Endodermal cell (in vitro differentiated cells): ENCODE measurements at regions not wholly inside any gene's neighbourhood (a gene's known extent, or its start where the extent isn't known, plus 50 kb on each side); places are given as distances from the start of the nearest gene placed in this dataset.

Experiments
- DNase-seq: peaks from one replicate; pipeline ENCODE4 v3.0.0-alpha.2; 2017
- H3K27ac ChIP-seq: 2 replicates; pipeline ENCODE4 v1.5.1; 2013; ENCODE audit warnings: mild to moderate bottlenecking, low read depth, low read length, moderate library complexity
- H3K27me3 ChIP-seq: 2 replicates; pipeline ENCODE4 v1.6.1; 2013; ENCODE audit warnings: mild to moderate bottlenecking, low read length, moderate library complexity; ENCODE audit not compliant: insufficient read depth, control insufficient read depth, poor library complexity, severe bottlenecking
- H3K36me3 ChIP-seq: 2 replicates; pipeline ENCODE4 v1.7.0; 2013; ENCODE audit warnings: mild to moderate bottlenecking, low read length, moderate library complexity; ENCODE audit not compliant: control insufficient read depth, insufficient read depth
- H3K4me1 ChIP-seq: one replicate; pipeline ENCODE4 v1.7.0; 2013; ENCODE audit warnings: low read length; ENCODE audit not compliant: control insufficient read depth, insufficient read depth
- H3K4me3 ChIP-seq: 2 replicates; pipeline ENCODE4 v1.5.1; 2013; ENCODE audit warnings: mild to moderate bottlenecking, low read length, moderate library complexity
- H3K9ac ChIP-seq: 2 replicates; pipeline ENCODE4 v1.6.1; 2013; ENCODE audit warnings: mild to moderate bottlenecking, low read length, moderate library complexity; ENCODE audit not compliant: poor library complexity, severe bottlenecking; ENCODE audit errors: extremely low read depth
- H3K9me3 ChIP-seq: 2 replicates; pipeline ENCODE4 v1.6.1; 2013; ENCODE audit warnings: mild to moderate bottlenecking, low read length, moderate library complexity; ENCODE audit not compliant: control insufficient read depth
- H3K27ac Mint-ChIP-seq: 2 replicates; pipeline ENCODE4 v1.8.0; 2020; ENCODE audit warnings: mixed read lengths
- H3K27me3 Mint-ChIP-seq: 2 replicates; pipeline ENCODE4 v1.8.0; 2021; ENCODE audit warnings: mild to moderate bottlenecking, mixed read lengths; ENCODE audit not compliant: insufficient read depth
- H3K36me3 Mint-ChIP-seq: 2 replicates; pipeline ENCODE4 v1.8.0; 2020; ENCODE audit warnings: low read depth, mixed read lengths
- H3K4me1 Mint-ChIP-seq: 2 replicates; pipeline ENCODE4 v1.8.0; 2020; ENCODE audit warnings: mixed read lengths
- H3K4me3 Mint-ChIP-seq: 2 replicates; pipeline ENCODE4 v1.8.0; 2020; ENCODE audit warnings: mild to moderate bottlenecking, moderate library complexity, mixed read lengths
- H3K9me3 Mint-ChIP-seq: 2 replicates; pipeline ENCODE4 v1.8.0; 2020; ENCODE audit warnings: mild to moderate bottlenecking, mixed read lengths
- CTCF ChIP-seq: fragments of 200-600 bp; sonication (generic); conservative IDR thresholded peaks from 2 replicates; pipeline ENCODE4 v1.5.0; 2021; ENCODE audit warnings: antibody characterized with exemption, mild to moderate bottlenecking
- WGBS, 2 experiments: methylation state at CpG; one replicate each; pipeline versions ENCODE4 v1.1.5 to v1.1.7; 2013; ENCODE audit warnings: missing lambda C conversion rate in 2 of 2, mixed read lengths in 1 of 2; ENCODE audit not compliant: insufficient coverage in 1 of 2, insufficient read length in 1 of 2; 5-methylcytosine and 5-hydroxymethylcytosine counted together

DNA sequence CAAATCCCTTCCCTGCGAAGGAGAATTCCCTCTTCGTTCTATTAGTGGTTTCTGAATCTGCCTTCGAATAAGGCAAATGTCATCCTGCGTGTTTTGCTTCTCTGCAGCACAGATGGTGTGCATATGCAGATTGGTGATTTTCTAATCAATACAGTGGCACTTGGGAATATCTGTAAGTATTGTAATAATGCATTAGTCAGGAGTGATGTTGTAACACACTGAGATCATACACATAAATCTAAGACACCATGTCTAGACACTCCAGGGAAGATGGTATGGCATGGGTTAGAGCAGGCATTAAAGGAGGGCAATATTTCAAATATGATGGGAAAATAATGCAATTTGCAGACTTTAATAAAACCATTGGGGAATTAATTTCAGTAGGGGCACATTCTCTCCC is 513.2 kb upstream of the PTBP2 start:
- no peak for DNase-seq
- Histone ChIP-seq H3K4me1 (peaks cover 15% of the 10 kb centered on the region), H3K36me3 (no peaks in the 10 kb centered on the region), H3K27me3 (no peaks in the 10 kb centered on the region), H3K9ac (no peak overlapping the region), H3K27ac (no peak overlapping the region), H3K9me3 (no peaks in the 10 kb centered on the region), H3K4me3 (no peak overlapping the region)
- H3K9me3 Mint-ChIP-seq = no peaks in the 10 kb centered on the region
- H3K4me1 Mint-ChIP-seq = peaks cover 51% of the 10 kb centered on the region
- H3K4me3 Mint-ChIP-seq = no peak overlapping the region
- WGBS, 2 experiments = 90 to 92% methylated on average over 2 to 4 of the region's 4 CpGs
- H3K27me3 Mint-ChIP-seq = no peaks in the 10 kb centered on the region
- no peak for TF ChIP-seq CTCF
- no peak overlapping the region for H3K27ac Mint-ChIP-seq
- no peaks in the 10 kb centered on the region for H3K36me3 Mint-ChIP-seq

DNA sequence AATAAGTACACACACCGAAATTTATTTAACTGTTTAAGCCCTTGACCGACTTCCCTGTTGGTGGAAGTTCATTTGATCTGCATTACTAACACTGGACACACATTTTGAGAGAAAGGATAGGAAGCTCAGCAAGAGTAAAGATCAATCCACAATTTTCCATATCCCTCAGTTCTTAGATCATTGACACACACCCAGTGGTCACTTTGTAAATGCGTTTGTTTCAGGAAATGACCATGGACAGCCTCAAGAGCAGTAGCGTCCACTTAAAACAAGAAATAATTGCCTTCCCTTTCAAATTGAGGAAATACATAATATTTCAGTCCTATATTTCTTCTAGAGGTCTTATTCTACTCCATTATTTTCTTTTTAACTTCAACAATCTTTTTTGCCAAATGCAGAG is 511.5 kb upstream of the PTBP2 start:
- 84 to 94% methylated on average over 2 to 4 of the region's 4 CpGs for WGBS, 2 experiments

GRCh38 chr1:96211202-96211601 is 510.4 kb upstream of the PTBP2 start:
- peaks cover 2% of the 10 kb centered on the region for H3K36me3 Mint-ChIP-seq
- H3K9me3 Mint-ChIP-seq = no peaks in the 10 kb centered on the region
- no peak for TF ChIP-seq CTCF
- H3K9me3 ChIP-seq = no peaks in the 10 kb centered on the region
- peaks cover 15% of the 10 kb centered on the region for H3K4me1 ChIP-seq
- no peaks in the 10 kb centered on the region for H3K36me3 ChIP-seq
- no peak overlapping the region for H3K4me3 Mint-ChIP-seq
- no peak for DNase-seq
- no peak overlapping the region for H3K9ac ChIP-seq
- no peaks in the 10 kb centered on the region for H3K27me3 Mint-ChIP-seq
- peaks cover 50% of the 10 kb centered on the region for H3K4me1 Mint-ChIP-seq
- 27% methylated on average over 1 of the region's 2 CpGs; no CpG with 5 or more reads in 1 of the 2 experiments for WGBS, 2 experiments
- no peak overlapping the region for H3K27ac ChIP-seq
- H3K27me3 ChIP-seq = no peaks in the 10 kb centered on the region
- peak overlapping the region; percentile 57 for H3K27ac Mint-ChIP-seq
- no peak overlapping the region for H3K4me3 ChIP-seq

More for the DNA sequence above, 511.5 kb upstream of the PTBP2 start:
- Histone ChIP-seq H3K27ac (no peak overlapping the region), H3K4me3 (no peak overlapping the region), H3K36me3 (no peaks in the 10 kb centered on the region), H3K27me3 (no peaks in the 10 kb centered on the region), H3K4me1 (peaks cover 15% of the 10 kb centered on the region), H3K9me3 (no peaks in the 10 kb centered on the region), H3K9ac (no peak overlapping the region)
- H3K4me1 Mint-ChIP-seq = peaks cover 52% of the 10 kb centered on the region
- H3K36me3 Mint-ChIP-seq = peaks cover 2% of the 10 kb centered on the region
- H3K4me3 Mint-ChIP-seq = no peak overlapping the region
- no peak for TF ChIP-seq CTCF
- H3K27ac Mint-ChIP-seq = no peak overlapping the region
- H3K9me3 Mint-ChIP-seq = no peaks in the 10 kb centered on the region
- no peak for DNase-seq
- H3K27me3 Mint-ChIP-seq = no peaks in the 10 kb centered on the region
